ENCODE measurements at regions not wholly inside any gene's neighbourhood (a gene's known extent, or its start where the extent isn't known, plus 50 kb on each side); places are given as distances from the start of the nearest gene placed in this dataset.
"Not testable (repeated sequence)": the region's sequence is repeated elsewhere in the genome, so short reads cannot be mapped to it uniquely, and the experiment has no call there.

GRCh38 chr2:228913176-228913575 is 357.9 kb downstream of the PID1 start:
- no peaks in the 10 kb centered on the region for H3K9me3 Mint-ChIP-seq (ENCODE audit: unreplicated experiment)
- no peaks in the 10 kb centered on the region for H3K4me1 Mint-ChIP-seq (ENCODE audit: low read depth, unreplicated experiment)
- TF ChIP-seq, protein P1, sequence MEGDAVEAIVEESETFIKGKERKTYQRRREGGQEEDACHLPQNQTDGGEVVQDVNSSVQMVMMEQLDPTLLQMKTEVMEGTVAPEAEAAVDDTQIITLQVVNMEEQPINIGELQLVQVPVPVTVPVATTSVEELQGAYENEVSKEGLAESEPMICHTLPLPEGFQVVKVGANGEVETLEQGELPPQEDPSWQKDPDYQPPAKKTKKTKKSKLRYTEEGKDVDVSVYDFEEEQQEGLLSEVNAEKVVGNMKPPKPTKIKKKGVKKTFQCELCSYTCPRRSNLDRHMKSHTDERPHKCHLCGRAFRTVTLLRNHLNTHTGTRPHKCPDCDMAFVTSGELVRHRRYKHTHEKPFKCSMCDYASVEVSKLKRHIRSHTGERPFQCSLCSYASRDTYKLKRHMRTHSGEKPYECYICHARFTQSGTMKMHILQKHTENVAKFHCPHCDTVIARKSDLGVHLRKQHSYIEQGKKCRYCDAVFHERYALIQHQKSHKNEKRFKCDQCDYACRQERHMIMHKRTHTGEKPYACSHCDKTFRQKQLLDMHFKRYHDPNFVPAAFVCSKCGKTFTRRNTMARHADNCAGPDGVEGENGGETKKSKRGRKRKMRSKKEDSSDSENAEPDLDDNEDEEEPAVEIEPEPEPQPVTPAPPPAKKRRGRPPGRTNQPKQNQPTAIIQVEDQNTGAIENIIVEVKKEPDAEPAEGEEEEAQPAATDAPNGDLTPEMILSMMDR (IDR thresholded peaks at IDR 0.05; ENCODE audit: insufficient read depth in 1 of 2, low read depth in 1 of 2, low read length in 1 of 2, severe bottlenecking in 1 of 2, unreplicated experiment in 1 of 2) = no peak
- no TSS peak for BruUV-seq (replicated peaks)
- H3K27me3 Mint-ChIP-seq (ENCODE audit: insufficient read depth, unreplicated experiment) = no peaks in the 10 kb centered on the region
- H3K27me3 ChIP-seq (replicated peaks; ENCODE audit: control insufficient read depth, insufficient read depth, low read length) = no peaks in the 10 kb centered on the region
- no peaks in the 10 kb centered on the region for H3K36me3 ChIP-seq (ENCODE audit: control insufficient read depth, insufficient read depth, low read length)
- no peaks in the 10 kb centered on the region for H3K4me1 ChIP-seq
- intact Hi-C loops (cut with micrococcal nuclease; ENCODE audit: unreplicated experiment) = no loop called here
- H3K9me3 ChIP-seq = no peaks in the 10 kb centered on the region
- H3K4me3 Mint-ChIP-seq (ENCODE audit: unreplicated experiment) = no peak overlapping the region
- CTCF ChIA-PET = no interaction called here
- no peak overlapping the region for H3K4me3 ChIP-seq (ENCODE audit: low read depth, low read length)
- no peak overlapping the region for H3K27ac Mint-ChIP-seq (ENCODE audit: unreplicated experiment)
- POLR2A ChIA-PET = no interaction called here
- DNase-seq = no peak
- no peaks in the 10 kb centered on the region for H3K36me3 Mint-ChIP-seq (ENCODE audit: insufficient read depth, unreplicated experiment)

GRCh38 chr2:228910872-228911271 is 360.2 kb downstream of the PID1 start:
- H3K27me3 Mint-ChIP-seq (ENCODE audit: insufficient read depth, unreplicated experiment); CTCF ChIA-PET; DNase-seq; H3K9me3 ChIP-seq; H3K36me3 ChIP-seq (ENCODE audit: control insufficient read depth, insufficient read depth, low read length); H3K4me3 Mint-ChIP-seq (ENCODE audit: unreplicated experiment); H3K27me3 ChIP-seq (replicated peaks; ENCODE audit: control insufficient read depth, insufficient read depth, low read length); intact Hi-C loops (cut with micrococcal nuclease; ENCODE audit: unreplicated experiment); POLR2A ChIA-PET; H3K36me3 Mint-ChIP-seq (ENCODE audit: insufficient read depth, unreplicated experiment); BruUV-seq (replicated peaks); H3K27ac Mint-ChIP-seq (ENCODE audit: unreplicated experiment); H3K4me1 ChIP-seq; H3K4me3 ChIP-seq (ENCODE audit: low read depth, low read length); H3K9me3 Mint-ChIP-seq (ENCODE audit: unreplicated experiment); H3K4me1 Mint-ChIP-seq (ENCODE audit: low read depth, unreplicated experiment): not testable (repeated sequence)

GRCh38 chr2:228902176-228902575 is 368.9 kb downstream of the PID1 start:
- no peaks in the 10 kb centered on the region for H3K27me3 ChIP-seq (replicated peaks; ENCODE audit: control insufficient read depth, insufficient read depth, low read length)
- Mint-ChIP-seq H3K27ac (ENCODE audit: unreplicated experiment) (no peak overlapping the region), H3K9me3 (ENCODE audit: unreplicated experiment) (no peaks in the 10 kb centered on the region), H3K27me3 (ENCODE audit: insufficient read depth, unreplicated experiment) (no peaks in the 10 kb centered on the region), H3K36me3 (ENCODE audit: insufficient read depth, unreplicated experiment) (no peaks in the 10 kb centered on the region), H3K4me1 (ENCODE audit: low read depth, unreplicated experiment) (no peaks in the 10 kb centered on the region), H3K4me3 (ENCODE audit: unreplicated experiment) (no peak overlapping the region)
- no peak overlapping the region for H3K4me3 ChIP-seq (ENCODE audit: low read depth, low read length)
- ChIA-PET POLR2A (no interaction called here), CTCF (no interaction called here)
- BruUV-seq (replicated peaks) = no TSS peak
- H3K9me3 ChIP-seq = no peaks in the 10 kb centered on the region
- no peak for DNase-seq
- TF ChIP-seq, protein P1 (IDR thresholded peaks at IDR 0.05; ENCODE audit: insufficient read depth in 1 of 2, low read depth in 1 of 2, low read length in 1 of 2, severe bottlenecking in 1 of 2, unreplicated experiment in 1 of 2) = no peak
- intact Hi-C loops (cut with micrococcal nuclease; ENCODE audit: unreplicated experiment) = no loop called here
- no peaks in the 10 kb centered on the region for H3K4me1 ChIP-seq
- H3K36me3 ChIP-seq (ENCODE audit: control insufficient read depth, insufficient read depth, low read length) = no peaks in the 10 kb centered on the region

- H3K4me3 ChIP-seq (ENCODE audit: low read depth, low read length) = no peak overlapping the region
- POLR2A ChIA-PET = no interaction called here
- intact Hi-C loops (cut with micrococcal nuclease; ENCODE audit: unreplicated experiment) = no loop called here
- Mint-ChIP-seq H3K9me3 (ENCODE audit: unreplicated experiment) (no peaks in the 10 kb centered on the region), H3K36me3 (ENCODE audit: insufficient read depth, unreplicated experiment) (no peaks in the 10 kb centered on the region), H3K4me1 (ENCODE audit: low read depth, unreplicated experiment) (no peaks in the 10 kb centered on the region), H3K4me3 (ENCODE audit: unreplicated experiment) (no peak overlapping the region), H3K27me3 (ENCODE audit: insufficient read depth, unreplicated experiment) (no peaks in the 10 kb centered on the region), H3K27ac (ENCODE audit: unreplicated experiment) (no peak overlapping the region)
- DNase-seq = no peak
- TF ChIP-seq, protein P1 (IDR thresholded peaks at IDR 0.05; ENCODE audit: insufficient read depth in 1 of 2, low read depth in 1 of 2, low read length in 1 of 2, severe bottlenecking in 1 of 2, unreplicated experiment in 1 of 2) = no peak
- no peaks in the 10 kb centered on the region for H3K36me3 ChIP-seq (ENCODE audit: control insufficient read depth, insufficient read depth, low read length)
- H3K4me1 ChIP-seq = no peaks in the 10 kb centered on the region
- no TSS peak for BruUV-seq (replicated peaks)
- CTCF ChIA-PET = no interaction called here
- H3K9me3 ChIP-seq = no peaks in the 10 kb centered on the region
- no peaks in the 10 kb centered on the region for H3K27me3 ChIP-seq (replicated peaks; ENCODE audit: control insufficient read depth, insufficient read depth, low read length)
These were observed 369.6 kb downstream of the PID1 start for GRCh38 chr2:228901531-228901930.

All from Caco-2 (cell line).